ENCODE measurements at regions not wholly inside any gene's neighbourhood (a gene's known extent, or its start where the extent isn't known, plus 50 kb on each side); places are given as distances from the start of the nearest gene placed in this dataset.

DNA sequence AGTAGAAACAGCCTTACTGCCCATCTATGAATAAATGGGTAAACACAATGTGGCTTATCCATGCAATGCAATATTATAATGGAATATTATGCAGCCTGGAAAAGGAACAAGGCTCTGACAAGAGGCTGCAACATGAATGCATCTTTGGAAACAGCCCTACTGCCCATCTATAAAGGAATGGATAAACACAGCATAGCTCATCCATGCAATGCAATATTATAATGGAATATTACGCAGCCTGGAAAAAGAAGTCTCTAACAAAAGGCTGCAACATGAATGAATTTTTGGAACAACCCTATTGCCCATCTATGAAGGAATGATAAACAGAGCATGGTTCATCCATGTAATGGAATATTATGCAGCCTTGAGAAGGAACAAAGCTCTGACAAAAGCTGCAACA, 161.0 kb downstream of the CRLF2 start:
- Histone ChIP-seq H3K9ac (ENCODE audit: low read length) (no peak overlapping the region), H3K27me3 (replicated peaks in 1 of 4; ENCODE audit: control extremely low read depth in 1 of 4, control insufficient read depth in 3 of 4, insufficient read depth in 4 of 4, low read length in 3 of 4) (no peaks in the 10 kb centered on the region), H3K79me2 (ENCODE audit: control insufficient read depth, insufficient read depth, low read length) (no peaks in the 10 kb centered on the region), H4K20me1 (ENCODE audit: control insufficient read depth, insufficient read depth, low read length, poor library complexity, severe bottlenecking) (no peaks in the 10 kb centered on the region), H2AFZ (ENCODE audit: insufficient read depth, low read depth, low read length, poor library complexity, severe bottlenecking) (no peak overlapping the region), H3K27ac (ENCODE audit: low read length in 2 of 2) (no peak overlapping the region), H3K36me3 (replicated peaks in 1 of 2; ENCODE audit: control extremely low read depth in 1 of 2, control insufficient read depth in 1 of 2, extremely low read depth in 1 of 2, insufficient read depth in 2 of 2, low read length in 1 of 2) (no peaks in the 10 kb centered on the region), H3K4me1 (ENCODE audit: control insufficient read depth in 2 of 2, insufficient read depth in 2 of 2, low read length in 2 of 2) (no peaks in the 10 kb centered on the region), H3K4me2 (replicated peaks; ENCODE audit: low read depth, low read length, poor library complexity, severe bottlenecking) (no peak overlapping the region), H3K4me3 (ENCODE audit: control extremely low read depth in 1 of 5, extremely low read depth in 1 of 5, insufficient read depth in 1 of 5, low read depth in 2 of 5, low read length in 4 of 5) (no peak overlapping the region), H3K9me3 (ENCODE audit: control extremely low read depth in 1 of 3, control insufficient read depth in 2 of 3, insufficient read depth in 1 of 3, low read length in 2 of 3) (peaks cover 0 to 25% (median 12%) of the 10 kb centered on the region in 3 donors)
- Mint-ChIP-seq H3K9me3 (ENCODE audit: insufficient read depth) (peaks cover 11% of the 10 kb centered on the region), H3K4me3 (no peak overlapping the region), H3K27me3 (no peaks in the 10 kb centered on the region), H3K4me1 (no peaks in the 10 kb centered on the region), H3K27ac (no peak overlapping the region)
- ChIA-PET CTCF (no interaction called here), POLR2A (no interaction called here)
- WGBS (ENCODE audit: insufficient coverage): no CpG with 5 or more reads among the region's 1 CpG
- intact Hi-C loops (cut with micrococcal nuclease): no loop called here
- TF ChIP-seq, protein P1, sequence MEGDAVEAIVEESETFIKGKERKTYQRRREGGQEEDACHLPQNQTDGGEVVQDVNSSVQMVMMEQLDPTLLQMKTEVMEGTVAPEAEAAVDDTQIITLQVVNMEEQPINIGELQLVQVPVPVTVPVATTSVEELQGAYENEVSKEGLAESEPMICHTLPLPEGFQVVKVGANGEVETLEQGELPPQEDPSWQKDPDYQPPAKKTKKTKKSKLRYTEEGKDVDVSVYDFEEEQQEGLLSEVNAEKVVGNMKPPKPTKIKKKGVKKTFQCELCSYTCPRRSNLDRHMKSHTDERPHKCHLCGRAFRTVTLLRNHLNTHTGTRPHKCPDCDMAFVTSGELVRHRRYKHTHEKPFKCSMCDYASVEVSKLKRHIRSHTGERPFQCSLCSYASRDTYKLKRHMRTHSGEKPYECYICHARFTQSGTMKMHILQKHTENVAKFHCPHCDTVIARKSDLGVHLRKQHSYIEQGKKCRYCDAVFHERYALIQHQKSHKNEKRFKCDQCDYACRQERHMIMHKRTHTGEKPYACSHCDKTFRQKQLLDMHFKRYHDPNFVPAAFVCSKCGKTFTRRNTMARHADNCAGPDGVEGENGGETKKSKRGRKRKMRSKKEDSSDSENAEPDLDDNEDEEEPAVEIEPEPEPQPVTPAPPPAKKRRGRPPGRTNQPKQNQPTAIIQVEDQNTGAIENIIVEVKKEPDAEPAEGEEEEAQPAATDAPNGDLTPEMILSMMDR (IDR thresholded peaks at IDR 0.05): no peak
- no peak for TF ChIP-seq EZH2 (IDR thresholded peaks at IDR 0.05; ENCODE audit: borderline replicate concordance, insufficient read depth, low read depth, low read length, poor library complexity, severe bottlenecking)
- DNase-seq (no peak), ATAC-seq (ENCODE audit: low read depth) (no peak)

DNA sequence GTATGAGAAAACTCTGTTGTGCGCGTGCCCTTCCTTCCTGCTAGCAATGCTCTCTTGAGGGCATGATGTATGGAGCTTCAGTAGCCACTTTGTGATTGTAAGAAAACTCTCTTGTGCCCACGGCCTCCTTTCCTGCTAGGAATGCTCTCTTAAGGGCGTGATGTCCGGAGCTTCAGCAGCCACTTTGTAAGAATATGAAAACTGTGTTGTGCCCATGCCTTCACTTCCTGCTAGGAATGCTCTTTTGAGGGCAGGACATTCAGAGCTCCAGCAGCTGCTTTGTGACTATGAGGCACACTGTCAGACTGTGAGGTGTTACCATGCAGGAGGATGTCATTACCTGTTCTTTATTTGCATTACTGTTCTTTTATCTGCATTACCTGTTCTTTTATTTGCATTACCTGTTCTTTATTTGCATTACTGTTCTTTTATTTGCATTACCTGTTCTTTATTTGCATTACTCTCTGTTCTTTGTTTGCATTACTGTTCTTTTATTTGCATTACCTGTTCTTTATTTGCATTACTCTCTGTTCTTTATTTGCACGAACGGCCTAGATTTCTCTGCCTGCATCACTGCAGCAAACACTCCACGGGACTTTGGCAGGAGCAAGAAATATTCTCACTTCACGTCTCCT, 166.7 kb downstream of the CRLF2 start:
- TF ChIP-seq EZH2 (IDR thresholded peaks at IDR 0.05; ENCODE audit: borderline replicate concordance, insufficient read depth, low read depth, low read length, poor library complexity, severe bottlenecking): no peak
- TF ChIP-seq, protein P1 (IDR thresholded peaks at IDR 0.05): no peak
- Mint-ChIP-seq H3K9me3 (ENCODE audit: insufficient read depth) (no peaks in the 10 kb centered on the region), H3K27me3 (no peaks in the 10 kb centered on the region), H3K4me3 (no peak overlapping the region), H3K4me1 (no peaks in the 10 kb centered on the region), H3K27ac (no peak overlapping the region)
- Histone ChIP-seq H4K20me1 (ENCODE audit: control insufficient read depth, insufficient read depth, low read length, poor library complexity, severe bottlenecking) (no peaks in the 10 kb centered on the region), H3K27ac (ENCODE audit: low read length in 2 of 2) (no peak overlapping the region), H3K79me2 (ENCODE audit: control insufficient read depth, insufficient read depth, low read length) (no peaks in the 10 kb centered on the region), H3K9ac (ENCODE audit: low read length) (no peak overlapping the region), H3K27me3 (replicated peaks in 1 of 4; ENCODE audit: control extremely low read depth in 1 of 4, control insufficient read depth in 3 of 4, insufficient read depth in 4 of 4, low read length in 3 of 4) (no peaks in the 10 kb centered on the region), H2AFZ (ENCODE audit: insufficient read depth, low read depth, low read length, poor library complexity, severe bottlenecking) (no peak overlapping the region), H3K4me1 (ENCODE audit: control insufficient read depth in 2 of 2, insufficient read depth in 2 of 2, low read length in 2 of 2) (no peaks in the 10 kb centered on the region), H3K9me3 (ENCODE audit: control extremely low read depth in 1 of 3, control insufficient read depth in 2 of 3, insufficient read depth in 1 of 3, low read length in 2 of 3) (peaks cover 0 to 25% (median 12%) of the 10 kb centered on the region in 3 donors), H3K4me2 (replicated peaks; ENCODE audit: low read depth, low read length, poor library complexity, severe bottlenecking) (no peak overlapping the region), H3K4me3 (ENCODE audit: control extremely low read depth in 1 of 5, extremely low read depth in 1 of 5, insufficient read depth in 1 of 5, low read depth in 2 of 5, low read length in 4 of 5) (no peak overlapping the region), H3K36me3 (replicated peaks in 1 of 2; ENCODE audit: control extremely low read depth in 1 of 2, control insufficient read depth in 1 of 2, extremely low read depth in 1 of 2, insufficient read depth in 2 of 2, low read length in 1 of 2) (no peaks in the 10 kb centered on the region)
- ChIA-PET CTCF (no interaction called here), POLR2A (no interaction called here)
- ATAC-seq (ENCODE audit: low read depth) (no peak), DNase-seq (no peak)
- 100% methylated on average over 5 of the region's 9 CpGs for WGBS (ENCODE audit: insufficient coverage)
- intact Hi-C loops (cut with micrococcal nuclease): no loop called here
